GM19395 (cell line): ENCODE measurements at regions not wholly inside any gene's neighbourhood (a gene's known extent, or its start where the extent isn't known, plus 50 kb on each side); places are given as distances from the start of the nearest gene placed in this dataset.

ENCODE experiments used
- ATAC-seq: cut with Tn5 transposase; IDR thresholded peaks from one replicate; pipeline ENCODE4 v1.9.1; 2021; ENCODE audit warnings: mild to moderate bottlenecking, moderate library complexity; ENCODE audit not compliant: unreplicated experiment

GRCh38 chr4:187215438-187215837 lies 491.8 kb upstream of the FAT1 start:
- ATAC-seq = no peak

DNA sequence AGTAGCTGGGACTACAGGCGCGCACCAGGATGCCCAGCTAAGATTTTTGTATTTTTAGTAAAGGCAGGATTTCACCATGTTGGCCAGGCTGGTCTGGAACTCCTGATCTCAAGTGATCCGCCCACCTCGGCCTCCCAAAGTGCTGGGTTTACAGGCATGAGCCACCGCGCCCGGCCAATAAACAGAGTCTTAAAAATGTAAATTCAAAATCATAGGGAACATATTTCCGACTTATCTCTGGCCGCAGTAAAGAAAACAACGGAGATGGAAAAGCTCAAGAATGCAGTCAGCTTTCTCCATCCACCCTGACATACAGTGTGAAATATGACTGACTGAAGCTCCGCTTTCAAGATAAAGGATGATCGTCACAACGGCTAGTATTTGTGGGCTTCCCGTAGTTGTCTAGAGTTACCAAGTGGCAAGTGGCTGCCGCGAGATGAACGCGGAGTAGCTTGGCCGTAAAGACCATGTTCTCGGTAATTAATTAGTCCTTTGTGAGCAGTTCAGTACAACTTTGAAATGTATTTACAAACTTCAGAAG lies 495.1 kb upstream of the FAT1 start:
- ATAC-seq = no peak

DNA sequence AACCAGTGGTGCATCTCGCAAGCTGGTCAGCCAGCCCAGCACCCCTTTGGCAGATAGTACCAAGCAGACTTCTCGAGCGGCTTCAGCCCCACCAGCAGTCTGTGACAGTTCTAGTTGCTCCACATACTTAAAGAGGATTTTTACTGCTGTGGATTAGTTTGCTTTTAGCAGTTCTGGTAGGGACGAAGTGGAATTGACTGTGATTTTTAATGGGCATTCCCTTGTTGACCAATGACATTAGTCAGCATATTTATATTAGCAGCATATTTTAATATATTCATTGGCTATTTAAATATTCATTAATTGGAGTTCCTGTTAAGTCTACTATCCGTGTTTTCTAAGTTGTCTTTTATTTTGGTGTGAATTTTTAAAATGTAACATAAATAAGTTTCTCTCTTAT lies 500.9 kb upstream of the FAT1 start:
- ATAC-seq = no peak

DNA sequence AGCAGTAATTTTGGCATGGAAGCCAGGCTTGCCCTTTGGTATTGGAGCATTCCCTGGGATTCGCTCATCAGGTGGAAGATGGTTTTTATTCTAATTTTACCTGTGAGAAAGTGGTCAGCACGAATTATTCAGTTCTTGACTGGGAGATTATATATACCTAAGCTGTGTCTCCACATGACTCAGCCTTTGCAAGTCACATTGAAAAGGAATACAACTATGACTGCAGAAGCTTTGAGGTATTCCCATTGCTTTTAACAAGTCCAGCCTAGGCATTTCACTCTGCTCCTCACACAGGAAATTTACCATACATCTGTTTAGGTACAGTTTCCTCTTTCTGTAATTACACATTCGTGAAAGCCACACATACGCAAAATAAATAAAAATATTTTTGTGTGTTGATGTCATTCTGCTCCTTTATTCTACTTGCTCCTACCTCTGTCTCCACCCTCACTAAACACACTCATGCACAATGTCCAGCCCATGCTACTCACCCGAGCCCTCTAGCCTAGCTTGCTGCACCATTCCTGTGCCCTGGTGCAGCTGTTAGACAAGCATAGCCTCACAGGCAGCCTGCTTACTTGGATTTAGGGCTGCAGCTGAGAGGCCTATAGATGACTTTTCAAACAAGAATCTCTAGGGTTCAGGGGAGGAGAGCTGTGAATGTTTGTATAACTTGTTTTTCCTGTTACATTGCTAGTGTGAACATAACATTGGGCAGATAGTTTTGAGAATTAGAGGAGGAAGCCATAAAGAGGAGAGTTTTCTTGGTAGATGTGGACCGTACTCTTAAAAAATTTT lies 504.4 kb upstream of the FAT1 start:
- ATAC-seq = no peak

- no peak for ATAC-seq
Measured at GRCh38 chr4:187232196-187232595, 508.5 kb upstream of the FAT1 start.

DNA sequence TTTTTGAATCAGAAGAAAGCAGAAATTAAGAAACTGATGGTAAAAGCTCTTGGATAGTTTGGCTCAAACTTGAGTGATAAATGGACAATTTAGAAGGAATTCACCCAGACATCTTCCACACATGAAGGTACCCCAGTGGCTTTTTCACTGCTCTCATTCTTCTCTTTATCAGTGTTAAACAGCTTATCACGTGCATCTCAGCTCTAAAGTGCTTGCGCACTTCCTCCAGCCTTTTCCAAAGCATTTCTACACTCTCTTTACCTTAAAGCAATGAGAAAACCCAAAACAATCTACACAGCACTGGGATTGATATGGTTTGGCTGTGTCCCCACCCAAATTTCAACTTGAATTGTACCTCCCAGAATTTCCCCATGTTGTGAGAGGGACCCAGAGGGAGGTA lies 509.1 kb upstream of the FAT1 start:
- ATAC-seq = no peak

DNA sequence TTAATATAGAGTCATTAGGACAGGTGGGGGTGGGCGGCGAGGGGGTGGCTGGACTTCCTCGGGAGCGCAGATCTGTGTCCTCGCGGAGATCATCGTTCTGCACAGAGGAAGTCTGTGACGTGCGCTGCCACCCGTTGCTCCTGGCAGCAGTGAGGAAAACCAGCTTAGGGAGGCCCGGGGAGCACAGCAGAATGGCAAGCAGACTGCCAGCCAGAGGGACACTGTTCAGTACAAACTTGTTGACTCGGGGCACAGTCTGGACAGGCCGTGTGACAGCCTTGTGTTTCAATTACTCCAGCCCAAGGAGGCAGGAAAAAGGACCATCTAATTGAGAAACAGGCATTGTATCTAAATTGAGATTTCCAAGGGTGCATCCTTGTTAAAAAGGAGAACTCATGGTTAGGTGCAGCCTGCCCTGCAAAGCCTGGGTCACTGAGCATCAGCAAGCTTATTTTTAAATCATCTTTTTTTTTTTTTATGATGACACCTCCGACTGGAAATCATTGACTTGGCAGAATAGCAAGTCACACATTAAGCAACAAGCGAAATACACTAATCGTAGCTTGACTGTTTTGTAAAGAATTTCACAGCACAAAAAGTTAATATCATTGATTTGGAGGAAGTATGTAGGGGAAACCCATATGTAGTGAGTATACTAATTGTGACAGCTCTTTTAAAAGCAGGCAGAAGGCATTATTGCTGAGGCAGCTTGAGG lies 512.0 kb upstream of the FAT1 start:
- ATAC-seq = no peak

DNA sequence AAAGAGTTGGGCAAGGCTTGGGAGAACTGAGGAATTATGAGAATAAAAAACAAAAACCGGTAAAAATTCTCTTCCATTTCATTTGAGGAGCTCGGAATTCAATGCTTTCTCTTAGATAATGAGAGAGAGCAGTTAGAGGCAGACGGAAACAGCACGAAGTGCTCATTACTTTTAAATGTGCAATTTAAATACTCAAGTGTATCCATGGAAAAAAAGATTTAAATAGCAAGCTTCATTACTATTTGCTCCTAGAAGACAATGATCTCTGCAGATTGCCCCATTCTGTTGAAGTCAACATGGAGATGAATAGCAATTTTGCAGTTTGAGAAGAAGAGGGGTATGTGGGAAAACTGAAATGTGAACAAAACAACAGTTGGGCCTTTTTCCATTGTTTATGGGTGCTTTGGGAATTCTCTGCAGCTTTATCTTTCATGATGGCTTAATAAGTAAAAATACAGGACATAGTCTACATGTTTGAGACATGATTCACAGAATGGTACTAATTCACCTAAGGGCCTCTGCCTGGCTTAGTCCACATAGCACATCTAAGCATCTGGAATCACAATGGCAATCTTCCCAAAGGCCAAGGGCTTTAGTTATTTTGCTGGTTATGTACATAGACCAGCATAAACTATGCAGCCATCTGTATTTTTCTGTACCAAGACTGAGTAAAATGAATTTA lies 512.7 kb upstream of the FAT1 start:
- no peak for ATAC-seq

DNA sequence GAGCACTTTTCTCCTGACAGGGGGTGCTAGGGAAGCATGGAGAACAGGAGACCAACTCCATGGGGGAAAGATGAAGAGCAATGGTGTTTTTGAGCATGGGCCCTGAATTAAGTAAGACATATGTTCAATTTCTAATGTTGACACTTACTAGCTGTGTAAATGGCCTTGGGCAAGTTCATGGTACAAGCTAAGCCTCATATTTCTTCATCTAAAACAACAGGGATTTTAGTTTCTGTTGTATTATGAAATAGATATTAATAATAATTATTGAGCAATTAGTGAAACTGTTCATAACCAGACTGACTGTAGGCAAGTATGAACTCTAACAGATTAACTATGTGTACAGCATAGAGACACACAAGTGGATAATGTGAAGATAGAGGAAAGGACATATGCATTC lies 515.0 kb upstream of the FAT1 start:
- no peak for ATAC-seq

- no peak for ATAC-seq
Measured at GRCh38 chr4:187251896-187252295, 528.2 kb upstream of the FAT1 start.

- no peak for ATAC-seq
Measured at GRCh38 chr4:187256897-187257296, 533.2 kb upstream of the FAT1 start.

DNA sequence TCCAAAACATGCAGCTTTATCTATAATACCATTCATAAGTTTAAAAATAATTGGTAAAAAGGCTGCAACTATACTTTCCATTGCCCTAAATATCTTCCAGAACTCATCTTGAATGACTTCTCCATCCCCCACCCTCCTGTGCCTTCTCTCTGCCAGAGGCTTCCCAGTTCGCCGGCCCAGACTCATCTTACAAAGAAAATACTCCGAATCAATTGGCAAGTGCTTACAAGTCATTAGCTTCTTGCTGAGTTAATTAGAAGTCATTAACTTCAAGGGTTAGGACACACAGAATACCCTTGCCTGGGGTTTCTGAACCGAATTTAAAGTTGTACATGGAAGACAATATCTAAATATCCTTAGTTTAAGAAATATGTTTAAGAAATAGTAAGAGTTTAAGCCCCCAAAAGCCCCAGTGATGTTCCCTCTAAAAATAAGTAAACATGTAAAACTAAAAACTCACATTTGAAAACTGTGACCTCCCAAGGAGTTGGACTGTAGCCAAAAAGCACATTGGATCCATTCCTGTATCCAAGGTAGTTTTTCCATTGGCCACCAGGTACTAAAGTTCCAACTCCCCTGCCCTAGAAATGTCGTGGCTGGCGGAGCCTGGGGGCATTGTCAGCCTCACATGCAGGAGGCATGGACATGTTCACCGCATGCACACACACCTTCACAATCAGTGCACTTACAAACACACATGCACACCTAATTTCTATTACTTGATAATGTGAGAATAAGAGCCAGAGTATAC lies 535.2 kb upstream of the FAT1 start:
- ATAC-seq = no peak

DNA sequence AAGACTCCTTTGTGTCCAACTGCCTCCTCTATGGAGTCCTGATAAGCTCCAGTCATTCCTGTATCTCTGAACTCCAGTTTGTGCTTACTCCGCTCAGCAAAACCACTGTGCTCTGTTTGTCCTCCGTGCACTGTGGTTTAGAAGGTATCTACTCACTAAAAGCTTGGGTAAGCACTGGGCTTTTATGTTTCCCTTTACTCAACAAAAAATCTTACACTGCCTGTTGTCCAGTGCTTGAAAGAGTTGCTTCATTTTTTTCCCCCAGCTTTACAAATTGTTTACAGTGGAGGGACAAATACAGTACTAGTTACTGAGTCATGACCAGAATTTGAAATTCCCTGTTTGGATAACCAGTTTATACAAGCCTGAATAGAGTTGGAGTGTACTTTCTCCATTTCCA lies 545.3 kb upstream of the FAT1 start:
- no peak for ATAC-seq

DNA sequence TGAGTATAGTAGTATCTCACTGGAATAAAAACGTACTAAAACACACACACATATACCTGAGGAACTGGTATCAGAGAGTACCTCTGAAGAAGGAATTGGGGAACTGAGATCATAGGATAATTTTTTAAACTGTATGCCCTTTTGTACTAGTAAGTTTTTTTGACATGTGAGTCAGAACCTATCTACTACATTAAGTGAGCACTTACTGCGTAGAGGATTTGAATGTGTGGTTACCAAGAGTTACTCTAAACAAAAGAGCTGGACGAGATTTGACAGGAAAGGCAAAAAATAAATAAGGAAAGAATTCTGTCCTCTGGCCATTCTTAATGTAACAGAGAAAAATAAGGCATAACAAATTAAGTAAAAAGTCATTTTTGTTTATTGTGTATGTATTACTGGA lies 546.5 kb upstream of the FAT1 start:
- ATAC-seq = no peak

DNA sequence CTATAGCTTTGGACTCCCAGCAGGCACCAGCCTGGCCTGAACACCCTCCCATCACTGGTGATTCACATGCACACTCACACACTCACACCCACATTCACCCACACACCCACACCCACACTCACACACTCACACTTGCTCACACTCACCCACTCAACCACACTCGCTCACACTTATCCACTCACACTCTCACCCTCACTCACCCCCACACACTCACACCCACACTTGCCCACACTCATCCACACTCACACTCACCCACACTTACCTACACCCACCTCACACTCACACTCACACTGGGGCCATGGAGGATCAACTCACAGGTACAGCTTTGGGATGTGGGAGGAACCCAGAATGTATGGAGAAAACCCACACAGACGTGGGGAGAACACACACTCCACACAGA lies 548.2 kb upstream of the FAT1 start:
- no peak for ATAC-seq

GRCh38 chr4:187274153-187274552 lies 550.5 kb upstream of the FAT1 start:
- ATAC-seq = no peak

DNA sequence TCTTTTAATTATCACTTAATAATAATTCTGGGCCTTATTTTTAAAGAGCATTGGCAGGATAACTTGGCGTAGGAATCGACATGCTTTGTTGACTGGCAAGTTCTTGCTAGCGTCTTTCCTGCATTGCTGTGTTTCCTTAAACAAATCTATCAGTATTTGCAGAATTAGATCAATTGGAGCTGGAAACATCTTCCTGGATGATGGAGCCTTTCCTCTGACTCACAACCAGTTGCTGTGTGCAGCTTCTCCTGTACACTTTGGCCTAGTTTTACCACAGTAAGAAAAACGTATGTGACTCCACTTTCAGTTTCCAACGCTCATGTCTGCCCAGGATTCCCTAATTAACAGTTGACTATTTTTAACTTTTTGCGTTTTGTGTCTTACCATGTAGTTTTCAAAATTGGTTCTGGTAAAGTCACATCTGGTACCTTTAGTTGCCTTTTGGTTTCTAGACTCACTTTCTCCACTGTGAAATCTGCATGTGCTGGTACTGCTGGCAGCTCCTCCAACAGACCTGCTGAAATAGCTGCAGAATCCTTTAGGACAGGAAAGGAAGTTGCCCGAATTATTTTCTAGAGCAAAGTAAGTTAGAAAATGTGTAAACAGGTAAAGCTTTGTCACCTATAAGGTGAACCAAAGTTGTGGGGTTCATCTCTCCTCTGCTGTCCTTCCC lies 553.2 kb upstream of the FAT1 start:
- ATAC-seq = no peak

GRCh38 chr4:187283201-187283955 lies 559.7 kb upstream of the FAT1 start:
- ATAC-seq = no peak

- no peak for ATAC-seq
Measured at GRCh38 chr4:187286525-187286924, 562.9 kb upstream of the FAT1 start.

GRCh38 chr4:187289371-187289770 lies 565.7 kb upstream of the FAT1 start:
- no peak for ATAC-seq
